ENCODE measurements at regions not wholly inside any gene's neighbourhood (a gene's known extent, or its start where the extent isn't known, plus 50 kb on each side); places are given as distances from the start of the nearest gene placed in this dataset.

- 0 out of 2 replicates have a peak, but pooled peaks have one; percentile 22 for TF ChIP-seq NR2C2 (CRISPR knock-in tag; IDR thresholded peaks at IDR 0.05; ENCODE audit: borderline replicate concordance)
- peak; percentile 42; the same call in 1 of the 2 replicates for TF ChIP-seq ZNF12 (CRISPR knock-in tag; IDR thresholded peaks at IDR 0.05)
- TF ChIP-seq FOXA3 (CRISPR knock-in tag; IDR thresholded peaks at IDR 0.05) = peak; percentile 11; the same call in 1 of the 2 replicates
- peak; percentile 30; the same call in 1 of the 2 replicates for TF ChIP-seq ZNF331 (CRISPR knock-in tag; IDR thresholded peaks at IDR 0.05)
- 0 out of 2 replicates have a peak, but pooled peaks have one; percentile 33 for TF ChIP-seq ZGPAT (CRISPR knock-in tag; IDR thresholded peaks at IDR 0.05)
- peak in 1 of 2 experiments; percentile 34; a peak in 1 of 4 replicates for TF ChIP-seq MAFK (conservative IDR thresholded peaks at IDR 0.05 in 1 of 2, IDR thresholded peaks at IDR 0.05 in 1 of 2; ENCODE audit: low read length in 2 of 2)
- TF ChIP-seq ZNF235 (CRISPR knock-in tag; IDR thresholded peaks at IDR 0.05; ENCODE audit: borderline replicate concordance) = no peak
- peak; percentile 94; the same call in 1 of the 2 replicates for TF ChIP-seq ZBTB3 (CRISPR knock-in tag; IDR thresholded peaks at IDR 0.05; ENCODE audit: borderline replicate concordance, low read depth)
- TF ChIP-seq SOX13 (IDR thresholded peaks at IDR 0.05) = no peak
- TF ChIP-seq SOX13 (CRISPR knock-in tag; conservative IDR thresholded peaks at IDR 0.05 in 1 of 2, IDR thresholded peaks at IDR 0.05 in 1 of 2) = peak in 1 of 2 experiments; percentile 25; a peak in 1 of 4 replicates
- peak; percentile 57 for TF ChIP-seq GATAD2A (CRISPR knock-in tag; IDR thresholded peaks at IDR 0.05)
- TF ChIP-seq ATF4 (CRISPR knock-in tag; IDR thresholded peaks at IDR 0.05) = peak in 1 of 2 experiments; percentile 47; a peak in 1 of 4 replicates
Observed at GRCh38 chr16:73126525-73126853, 78.6 kb upstream of the ZFHX3 start (continued).

All from HepG2 (cell line).